H1 (cell line): ENCODE measurements at regions not wholly inside any gene's neighbourhood (a gene's known extent, or its start where the extent isn't known, plus 50 kb on each side); places are given as distances from the start of the nearest gene placed in this dataset.

ENCODE experiments used
- HDAC2 ChIP-seq, 2 experiments: fragments of 300-600 bp in 1 of 2; sonication (generic) in 1 of 2; IDR thresholded peaks; 2 replicates each; pipeline ENCODE4 v1.6.1; 2011 to 2012; ENCODE audit warnings: low read depth in 2 of 2, low read length in 2 of 2, mild to moderate bottlenecking in 2 of 2, moderate library complexity in 2 of 2, borderline replicate concordance in 1 of 2, inconsistent platforms in 1 of 2
- SIX5 ChIP-seq: IDR thresholded peaks from 2 replicates; pipeline ENCODE4 v1.6.1; 2011; ENCODE audit warnings: mild to moderate bottlenecking, low read depth, low read length
- TAF1 ChIP-seq: IDR thresholded peaks from 2 replicates; pipeline ENCODE4 v1.6.1; 2011; ENCODE audit warnings: mild to moderate bottlenecking, low read depth, low read length
- TF ChIP-seq, protein P1 (sequence below): IDR thresholded peaks from 2 replicates; pipeline ENCODE4 v1.6.1; 2012; ENCODE audit warnings: inconsistent platforms

DNA sequence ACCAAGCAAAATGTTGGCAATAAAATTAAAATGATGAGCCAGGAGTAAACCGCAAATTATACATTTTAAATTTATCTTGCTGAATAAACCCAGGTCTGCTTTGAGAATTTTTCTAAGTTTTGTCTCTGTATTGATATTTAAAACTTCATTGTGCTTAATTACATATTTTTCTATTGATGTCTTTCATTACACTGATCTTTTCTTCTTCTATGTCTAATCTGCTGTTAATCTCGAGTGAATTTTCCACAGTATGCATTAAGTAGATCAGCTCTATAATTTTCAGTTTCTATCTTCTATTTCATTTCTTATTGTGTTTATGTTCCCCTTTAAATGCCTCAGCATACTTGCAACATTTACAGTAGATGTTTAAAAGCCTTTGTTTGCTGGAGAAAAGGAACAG is 918.7 kb downstream of the FAT4 start (continued):
- TF ChIP-seq HDAC2 (IDR thresholded peaks at IDR 0.05; ENCODE audit: borderline replicate concordance in 1 of 2, low read depth in 2 of 2, low read length in 2 of 2) (no peak), TAF1 (no peak), SIX5 (no peak)
- TF ChIP-seq, protein P1, sequence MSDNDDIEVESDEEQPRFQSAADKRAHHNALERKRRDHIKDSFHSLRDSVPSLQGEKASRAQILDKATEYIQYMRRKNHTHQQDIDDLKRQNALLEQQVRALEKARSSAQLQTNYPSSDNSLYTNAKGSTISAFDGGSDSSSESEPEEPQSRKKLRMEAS, result no peak
